HG03439 (cell line): ENCODE measurements at regions not wholly inside any gene's neighbourhood (a gene's known extent, or its start where the extent isn't known, plus 50 kb on each side); places are given as distances from the start of the nearest gene placed in this dataset.
A peak's percentile ranks its signal among the peaks of the same experiment; 100 is the strongest.
"Not testable (repeated sequence)": the region's sequence is repeated elsewhere in the genome, so short reads cannot be mapped to it uniquely, and the experiment has no call there.

Experiments
- ATAC-seq: cut with Tn5 transposase; IDR thresholded peaks from one replicate; pipeline ENCODE4 v1.9.1; 2021; ENCODE audit warnings: mild to moderate bottlenecking, moderate library complexity; ENCODE audit not compliant: unreplicated experiment

DNA sequence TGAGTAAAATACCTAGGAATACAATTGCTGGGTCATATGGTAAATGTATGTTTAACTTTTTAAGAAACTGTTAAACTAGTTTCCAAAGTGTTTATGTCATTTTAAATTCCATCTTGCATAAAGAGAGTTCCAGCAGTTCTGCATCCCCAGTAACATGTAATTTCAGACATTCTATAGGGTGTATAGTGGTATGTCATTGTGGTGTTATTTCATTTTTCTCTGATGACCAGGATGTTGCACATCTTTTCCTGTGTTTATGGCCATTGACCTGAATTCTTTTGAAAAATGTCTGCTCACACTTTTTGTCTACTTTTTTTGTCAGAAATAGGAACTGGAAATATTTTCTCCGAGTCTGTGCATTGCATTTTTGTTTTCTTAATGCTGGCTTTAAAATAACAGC is 128.9 kb downstream of the TMEM200A start:
- no peak for ATAC-seq

DNA sequence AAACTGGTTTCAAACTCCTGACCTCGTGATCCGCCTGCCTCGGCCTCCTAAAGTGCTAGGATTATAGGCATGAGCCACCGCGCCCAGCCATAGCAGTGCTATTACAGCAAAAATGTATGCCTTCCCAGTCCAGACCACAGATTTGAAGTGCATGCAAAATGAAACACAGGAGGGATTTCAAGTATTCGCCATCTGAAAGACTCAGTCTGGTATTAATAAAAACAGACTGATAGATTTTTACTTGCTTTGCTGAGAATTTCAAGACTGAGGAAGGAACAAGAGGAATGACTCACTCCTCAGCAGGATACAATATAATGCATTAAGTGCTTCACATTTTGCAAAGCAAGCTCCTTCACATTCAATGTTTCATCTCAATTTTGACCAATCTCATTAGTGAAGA is 134.9 kb downstream of the TMEM200A start:
- no peak for ATAC-seq

DNA sequence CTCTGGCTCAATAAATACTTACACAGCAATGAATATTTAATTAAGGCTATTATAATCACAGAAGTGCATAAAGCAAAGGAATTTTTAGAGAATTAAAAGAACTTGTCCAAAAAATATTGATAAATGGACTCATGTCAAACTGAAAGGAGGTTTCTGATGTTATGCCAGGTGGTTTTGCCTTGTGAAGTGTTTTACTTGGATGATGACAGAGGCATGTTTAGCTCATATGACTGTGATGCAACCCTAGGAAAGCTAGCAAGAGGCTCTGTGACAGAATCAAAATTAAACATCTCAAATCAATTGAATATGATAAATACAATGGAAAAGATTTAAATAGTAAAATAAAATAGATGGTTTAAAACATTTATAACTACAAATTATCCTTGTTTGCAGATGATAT is 137.3 kb downstream of the TMEM200A start:
- no peak for ATAC-seq

DNA sequence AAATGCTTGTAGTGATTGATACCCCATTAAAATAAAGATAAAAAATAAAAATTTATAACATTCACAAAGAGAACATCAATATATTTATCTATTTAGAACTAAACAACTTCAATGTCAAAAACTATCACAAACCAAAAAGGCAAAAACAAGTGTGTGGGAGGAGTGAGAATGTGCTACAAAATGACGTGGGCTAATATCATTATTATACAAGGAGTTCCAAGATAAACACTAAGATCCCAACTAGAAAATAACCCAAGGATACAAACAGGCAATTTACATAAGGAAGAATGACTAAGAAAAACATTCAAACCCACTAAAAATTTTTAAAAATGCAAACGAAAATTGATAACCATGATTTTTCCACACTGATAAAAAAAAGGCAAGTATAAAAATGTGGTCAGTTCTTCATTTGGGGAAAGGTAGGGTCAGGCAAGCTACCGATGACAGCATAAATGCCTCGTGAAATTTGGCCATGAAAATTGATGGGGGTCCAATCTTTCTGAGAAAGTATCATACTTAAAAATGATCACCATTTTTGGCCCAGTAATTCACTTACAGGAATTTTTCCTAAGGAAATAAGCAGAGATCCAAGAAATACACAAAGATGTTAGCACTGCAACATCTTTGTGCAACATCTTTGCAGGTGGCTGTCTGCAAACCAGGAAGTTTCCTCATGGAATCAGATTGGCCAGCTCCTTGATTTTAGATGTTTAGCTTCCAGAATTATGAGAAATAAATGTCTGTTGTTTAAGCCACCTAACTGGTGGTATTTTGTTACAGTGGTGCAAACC is 140.2 kb downstream of the TMEM200A start:
- ATAC-seq = no peak

DNA sequence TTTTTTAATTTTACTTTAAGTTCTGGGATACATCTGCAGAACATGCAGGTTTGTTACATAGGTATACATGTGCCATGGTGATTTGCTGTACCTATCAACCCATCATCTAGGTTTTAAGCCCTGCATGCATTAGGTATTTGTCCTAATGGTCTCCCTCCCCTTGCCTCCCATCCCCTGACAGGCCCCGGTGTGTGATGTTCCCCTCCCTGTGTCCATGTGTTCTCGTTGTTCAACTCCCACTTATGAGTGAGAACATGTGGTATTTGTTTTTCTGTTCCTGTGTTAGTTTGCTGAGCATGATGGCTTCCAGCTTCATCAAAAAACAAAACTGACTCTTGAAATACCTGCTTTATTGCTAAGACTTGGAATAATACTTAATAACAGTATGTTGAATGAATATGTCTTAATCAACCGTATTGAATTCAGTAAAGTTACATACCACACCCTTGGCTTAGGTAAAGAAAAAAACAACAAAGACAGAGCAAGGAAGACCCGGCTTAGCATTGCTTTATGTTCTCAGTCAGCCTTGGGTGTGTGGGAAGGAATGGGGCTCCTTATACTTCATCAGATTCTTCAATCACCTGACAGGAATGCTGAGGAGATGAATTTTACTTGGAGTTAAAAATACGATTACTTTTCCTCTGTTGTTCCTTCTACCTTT is 141.3 kb downstream of the TMEM200A start:
- not testable (repeated sequence) for ATAC-seq

DNA sequence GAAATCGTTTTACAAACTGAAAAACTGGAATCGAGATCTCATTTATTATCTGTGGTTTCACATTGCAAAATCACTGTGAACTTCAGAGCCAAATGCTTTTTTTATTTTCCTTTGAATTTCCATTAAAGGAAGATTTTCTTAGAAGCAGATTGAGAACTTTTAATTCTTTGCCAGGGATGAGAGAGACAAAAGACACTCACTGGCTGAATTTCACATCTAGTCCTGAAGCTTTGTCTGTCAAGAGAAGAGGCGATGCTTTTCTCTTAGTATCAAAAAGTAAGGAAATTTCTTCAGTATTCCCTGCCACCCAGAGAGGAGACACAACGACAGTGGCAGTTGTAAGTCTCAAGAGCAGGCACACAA is 141.8 kb downstream of the TMEM200A start:
- no peak for ATAC-seq

DNA sequence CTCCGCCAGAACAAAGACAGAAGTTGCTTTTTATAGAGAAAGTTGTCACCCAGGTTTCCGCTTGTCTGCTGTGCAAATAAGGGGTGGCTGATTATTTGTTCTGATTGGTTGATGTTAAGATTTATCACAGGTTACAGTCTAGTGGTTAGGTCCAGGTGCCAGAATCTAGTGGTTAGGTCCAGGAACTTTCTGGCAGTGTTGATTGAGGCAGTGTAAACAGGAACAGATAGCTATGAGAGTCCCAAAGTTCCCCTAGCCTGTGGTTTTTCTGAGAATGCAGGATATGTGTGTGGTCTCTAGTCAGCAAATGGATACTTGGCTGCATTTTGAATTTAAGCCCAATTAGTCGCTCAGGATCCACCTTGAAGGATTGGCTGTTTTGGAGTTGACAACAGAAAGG is 148.0 kb downstream of the TMEM200A start:
- no peak for ATAC-seq

DNA sequence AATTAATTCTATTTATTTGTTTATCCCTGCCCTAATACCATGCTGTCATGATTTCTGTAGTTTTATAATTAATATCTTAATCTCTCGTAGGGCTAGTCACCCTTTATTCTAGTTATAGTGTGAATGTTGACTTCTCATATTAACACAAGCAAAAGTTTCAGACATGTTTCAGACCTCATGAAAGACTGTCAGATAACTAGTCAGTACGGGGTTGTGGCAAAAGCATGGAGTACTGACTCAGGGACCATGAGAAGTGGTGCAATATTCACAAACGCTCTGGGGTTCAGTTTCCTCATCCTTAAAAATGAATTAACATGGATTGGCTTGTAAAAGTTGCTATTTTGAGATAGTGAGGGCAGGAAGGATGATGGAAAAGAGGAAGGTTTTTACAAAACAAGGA is 148.9 kb downstream of the TMEM200A start:
- ATAC-seq = no peak

DNA sequence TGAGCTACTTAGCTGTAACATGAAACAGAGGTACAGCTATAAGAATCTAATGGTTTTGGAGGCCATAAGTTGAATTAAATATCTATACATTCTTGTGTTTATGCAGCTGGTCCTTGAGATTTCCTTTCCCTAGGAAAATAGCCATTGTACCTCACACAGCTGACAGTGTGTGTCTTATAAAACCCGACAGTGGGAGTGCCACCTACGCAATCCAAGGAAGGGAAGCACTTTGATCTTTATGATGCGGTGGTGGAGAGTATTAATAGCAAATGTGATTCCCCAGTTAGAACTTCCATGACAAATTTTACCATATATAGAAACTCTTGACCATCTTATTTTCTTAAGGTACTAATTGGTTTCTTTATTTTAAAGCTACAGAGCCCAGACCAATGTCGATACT is 149.5 kb downstream of the TMEM200A start:
- no peak for ATAC-seq

DNA sequence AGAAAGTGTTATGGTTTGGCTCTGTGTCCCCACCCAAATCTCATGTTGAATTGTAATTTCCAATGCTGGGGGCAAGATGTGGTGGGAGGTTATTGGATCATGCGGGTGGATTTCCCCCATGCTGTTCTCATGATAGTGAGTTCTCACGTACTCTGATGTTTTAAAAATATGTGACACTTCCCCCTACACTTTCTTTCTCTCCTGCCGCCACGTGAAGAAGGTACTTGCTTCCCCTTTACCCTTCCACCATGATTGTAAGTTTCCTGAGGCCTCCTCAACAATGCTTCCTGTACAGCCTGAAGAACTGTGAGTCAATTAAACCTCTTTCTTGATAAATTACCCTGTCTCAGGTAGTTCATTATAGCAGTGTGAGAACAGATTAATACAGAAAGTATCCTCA is 150.8 kb downstream of the TMEM200A start:
- no peak for ATAC-seq

DNA sequence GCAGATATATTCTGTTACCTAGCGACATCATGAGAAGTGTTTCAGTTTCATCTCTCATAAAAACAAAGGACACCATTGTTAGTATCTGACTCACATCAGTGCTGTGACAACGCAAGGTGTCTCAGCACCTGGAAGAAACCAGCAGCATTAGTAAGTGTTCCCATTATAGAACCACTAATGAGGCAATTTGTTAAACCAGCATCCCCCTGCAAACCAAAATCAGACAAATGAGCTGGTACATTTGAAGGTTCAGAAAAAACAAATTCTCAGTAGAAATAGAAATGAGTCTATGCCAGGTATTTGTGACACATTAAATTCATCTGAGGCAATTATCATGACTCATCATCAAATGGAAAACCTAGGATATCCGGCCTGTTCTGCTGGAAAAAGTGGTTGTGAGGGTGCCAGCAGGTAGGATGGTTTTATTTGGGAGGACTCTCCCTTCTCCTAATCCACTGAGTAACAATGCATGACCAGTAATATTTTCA is 151.7 kb downstream of the TMEM200A start:
- peak; percentile 75 for ATAC-seq

DNA sequence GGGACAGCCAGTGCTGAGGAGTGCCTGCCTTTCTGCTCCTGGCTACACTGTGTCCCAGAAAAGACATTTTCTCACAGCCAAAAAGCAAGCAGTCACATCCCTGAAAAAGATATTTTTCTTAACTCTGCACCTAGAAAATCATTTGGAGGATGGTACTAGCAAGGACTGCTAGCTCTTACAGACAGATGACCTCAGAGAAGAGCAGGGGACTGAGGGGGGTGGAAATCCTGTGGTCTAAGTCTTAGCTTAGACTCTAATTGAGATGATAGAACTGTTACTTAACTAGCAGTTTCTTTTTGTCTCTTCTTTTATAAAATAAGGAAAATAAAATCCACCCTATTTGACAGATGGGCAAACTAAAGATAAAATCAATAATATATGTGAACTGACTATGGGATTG is 152.8 kb downstream of the TMEM200A start:
- ATAC-seq = no peak

DNA sequence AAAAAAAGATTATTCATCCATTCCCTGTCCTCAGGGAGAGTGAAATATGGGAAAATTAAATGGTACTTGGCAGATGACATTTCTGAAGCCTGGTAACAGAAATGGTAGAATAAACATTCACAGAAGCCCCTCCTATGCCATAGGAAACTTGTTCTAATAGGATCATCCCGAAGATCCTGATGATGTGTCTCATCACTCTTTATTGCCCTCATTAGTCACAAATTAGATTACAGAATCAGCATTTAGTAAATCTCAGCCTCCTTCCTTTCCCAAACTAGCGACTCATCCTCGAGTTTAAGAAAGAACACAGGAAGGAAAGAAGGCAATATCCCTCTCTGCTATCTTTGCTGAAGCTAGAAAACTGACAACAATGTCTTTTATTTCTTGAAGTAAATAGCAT is 154.4 kb downstream of the TMEM200A start:
- no peak for ATAC-seq

DNA sequence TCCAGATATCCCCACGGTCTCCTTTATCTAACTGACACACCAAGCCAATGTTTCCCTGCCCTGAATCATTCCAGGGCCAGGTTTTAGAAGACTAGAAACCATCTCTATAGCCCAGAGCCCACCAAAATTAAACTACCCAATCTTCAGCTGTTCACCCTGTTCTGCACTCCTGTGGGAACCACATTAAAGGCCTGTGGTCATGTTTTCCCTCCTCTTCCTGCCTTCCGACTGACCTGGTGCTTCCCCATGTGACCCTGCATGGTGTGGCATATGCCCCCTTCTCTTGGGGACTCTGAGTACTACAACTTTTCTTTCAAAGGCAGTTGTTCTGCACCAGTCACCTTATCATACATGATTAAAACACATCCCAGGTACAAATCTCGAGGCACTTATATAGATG is 155.0 kb downstream of the TMEM200A start:
- no peak for ATAC-seq

DNA sequence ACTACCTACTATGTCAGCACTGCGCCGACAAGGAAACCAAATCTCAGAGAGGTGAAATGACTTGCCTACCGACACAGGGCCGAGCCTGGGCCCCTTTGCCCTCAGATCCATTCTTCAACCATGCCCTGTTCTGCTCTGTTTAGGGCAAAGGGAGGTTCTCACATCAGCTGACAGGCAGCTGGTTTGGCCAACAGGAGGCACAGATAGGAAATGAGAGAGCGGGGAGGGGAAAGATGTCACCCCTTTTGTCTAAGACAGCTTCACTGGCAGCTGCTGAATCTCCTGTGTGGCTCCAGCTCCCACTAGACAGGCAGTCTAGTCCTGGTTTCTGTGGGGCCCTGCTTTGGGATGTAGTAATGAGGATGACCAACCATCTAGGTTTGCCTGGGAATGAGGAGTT is 158.7 kb downstream of the TMEM200A start:
- no peak for ATAC-seq

DNA sequence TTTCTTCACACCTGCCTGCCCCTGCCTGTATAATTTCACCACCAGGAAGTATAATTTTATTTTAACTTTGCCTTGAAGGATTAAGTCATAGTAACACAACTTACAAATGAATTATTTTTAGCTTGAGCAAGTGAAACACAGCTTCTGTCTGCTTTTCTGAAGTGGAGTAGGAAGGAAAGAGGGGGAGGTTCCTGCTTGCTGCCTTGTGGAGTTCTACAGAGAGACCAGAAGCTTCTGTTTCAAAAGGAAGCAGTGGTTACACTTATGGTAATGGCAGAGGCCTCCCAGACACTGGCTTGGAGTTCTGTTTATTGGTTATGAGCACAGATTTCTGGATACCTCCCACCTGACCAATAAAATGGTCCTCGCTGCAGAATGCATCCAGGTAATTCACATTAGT is 159.6 kb downstream of the TMEM200A start:
- ATAC-seq = no peak

DNA sequence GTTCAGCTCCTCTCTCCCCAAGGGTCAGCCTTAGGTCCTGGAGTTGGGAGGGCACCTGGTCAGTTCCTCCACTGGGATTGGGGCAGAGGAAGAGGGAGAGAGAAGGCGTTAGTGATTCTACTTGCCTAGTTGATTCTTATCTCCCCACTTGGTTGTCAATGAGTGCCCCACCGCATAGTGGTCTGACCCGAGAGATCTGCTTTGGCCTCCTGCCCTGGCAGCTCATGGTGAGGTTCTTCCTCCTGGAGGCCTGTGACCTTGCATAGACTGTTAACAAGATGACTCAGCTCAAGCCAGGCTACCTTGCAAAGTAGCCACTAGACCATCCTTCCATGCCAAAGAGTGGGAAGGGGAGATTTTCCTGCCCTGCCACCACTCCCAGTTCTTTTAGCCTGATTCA is 160.6 kb downstream of the TMEM200A start:
- ATAC-seq = no peak

DNA sequence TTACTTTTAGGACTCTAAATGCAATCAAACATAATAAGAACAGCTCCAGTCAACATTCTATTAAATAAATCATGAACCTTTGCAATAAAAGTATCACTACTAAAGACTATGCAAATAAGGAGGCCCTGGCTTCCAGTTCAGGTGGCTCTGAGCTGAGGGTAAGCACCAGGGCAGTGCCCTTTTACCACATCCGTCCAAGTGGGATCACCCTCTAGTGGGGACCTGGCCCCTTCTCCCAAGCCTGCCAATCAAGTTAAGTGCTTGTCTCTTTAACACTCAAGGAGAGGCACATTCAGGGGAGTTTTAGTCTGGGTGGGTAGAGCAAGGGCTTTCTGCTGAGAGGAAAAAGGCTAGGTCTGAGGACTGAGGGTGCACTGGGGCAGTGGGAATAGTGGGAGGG is 161.4 kb downstream of the TMEM200A start:
- no peak for ATAC-seq

DNA sequence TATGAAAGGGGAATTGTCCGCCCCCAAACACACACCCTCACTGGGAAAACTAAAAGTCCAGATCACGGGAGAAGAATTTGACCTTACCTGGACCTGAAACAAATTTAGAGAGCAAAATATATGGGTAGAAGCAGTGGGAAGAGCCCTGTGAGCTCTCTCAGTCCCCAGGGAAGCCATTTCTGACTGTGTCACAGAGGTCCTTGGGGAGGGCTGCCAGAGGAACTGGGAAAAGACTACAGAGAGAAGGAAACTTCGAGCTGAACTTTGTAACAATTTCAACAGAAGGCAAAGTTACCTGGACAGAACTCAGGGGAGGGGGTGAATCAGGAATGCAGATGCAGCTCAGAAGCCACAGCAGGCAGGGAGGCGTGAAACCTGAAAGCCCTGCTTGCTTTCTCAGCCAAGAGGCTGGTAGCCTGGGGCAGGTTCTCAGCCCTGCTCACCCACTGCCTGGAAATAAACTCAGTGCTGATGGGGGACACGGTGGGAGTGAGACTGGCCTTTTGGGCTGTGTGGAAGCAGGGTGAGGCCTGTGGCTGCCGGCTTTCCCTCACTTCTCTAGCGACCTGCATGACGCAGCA is 163.8 kb downstream of the TMEM200A start:
- no peak for ATAC-seq

DNA sequence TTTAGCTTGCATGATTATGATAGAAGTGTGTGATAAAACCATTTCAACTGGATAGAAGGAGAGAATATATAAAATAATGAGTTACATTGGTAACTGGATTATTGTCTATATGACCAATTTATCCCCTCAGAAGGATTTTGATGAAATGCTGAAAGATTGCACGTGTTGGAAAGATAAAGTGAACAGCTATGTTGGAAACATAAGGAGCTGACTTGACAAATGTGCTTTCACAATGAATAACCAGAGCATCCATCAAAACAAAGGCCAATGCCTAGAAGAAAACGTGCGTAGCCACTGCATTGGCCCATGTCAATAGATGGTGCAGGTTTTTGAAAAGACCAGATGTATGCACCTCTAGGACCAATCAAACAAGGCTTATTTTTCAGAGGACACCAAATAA is 168.8 kb downstream of the TMEM200A start:
- no peak for ATAC-seq

DNA sequence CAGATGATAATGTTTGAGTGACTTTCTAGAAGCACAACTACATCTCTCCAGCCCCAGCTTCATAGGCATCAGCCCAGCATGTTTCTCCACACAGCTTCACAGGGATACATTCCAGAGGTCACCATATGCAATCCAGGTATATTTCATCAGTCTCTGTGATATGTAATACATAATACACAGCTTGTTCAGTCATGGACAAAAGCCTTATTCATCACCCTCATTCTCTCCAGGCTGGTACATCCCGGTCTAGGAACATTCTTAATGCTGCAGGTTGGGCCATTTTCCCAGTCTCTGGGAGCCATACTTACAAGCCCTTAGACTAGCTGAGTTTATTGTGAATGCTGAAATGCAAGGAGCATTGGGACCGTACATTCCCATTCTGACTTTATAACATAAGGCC is 169.4 kb downstream of the TMEM200A start:
- no peak for ATAC-seq

DNA sequence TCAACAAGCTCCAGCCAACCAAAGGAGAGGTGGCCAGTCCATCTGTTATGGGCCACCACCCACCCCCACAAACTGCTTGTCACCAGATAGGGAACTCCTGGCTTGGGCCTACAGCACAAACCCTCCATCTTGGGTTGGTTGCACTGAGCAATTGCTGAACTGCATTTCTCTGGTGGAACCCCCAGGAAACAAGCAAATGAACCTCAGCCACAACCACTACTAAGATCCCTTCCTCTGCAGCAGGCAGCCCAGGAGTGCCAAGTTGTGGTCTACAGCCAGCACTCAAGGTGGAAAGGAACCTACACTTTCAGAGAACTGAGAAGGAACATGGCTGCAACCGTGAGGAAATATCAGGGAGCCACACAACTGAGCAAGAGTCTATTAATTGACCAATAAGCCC is 171.6 kb downstream of the TMEM200A start:
- no peak for ATAC-seq
